Prostate gland (tissue), 2 donors: ENCODE measurements at regions not wholly inside any gene's neighbourhood (a gene's known extent, or its start where the extent isn't known, plus 50 kb on each side); places are given as distances from the start of the nearest gene placed in this dataset.

Source experiments
- CTCF ChIP-seq, 4 experiments: fragments of 200-600 bp in 2 of 4; fragments of 450-650 bp in 2 of 4; sonication (generic) in 2 of 4; IDR thresholded peaks; 1 replicate in 3 of 4; 2 replicates in 1 of 4; pipeline ENCODE4 v1.5.1; 2016 to 2019; ENCODE audit warnings: antibody characterized with exemption in 4 of 4, mild to moderate bottlenecking in 2 of 4, moderate library complexity in 2 of 4
- POLR2A ChIP-seq: fragments of 450-650 bp; IDR thresholded peaks from one replicate; pipeline ENCODE4 v1.6.1; 2016; ENCODE audit warnings: antibody characterized with exemption, mild to moderate bottlenecking

- no peak for TF ChIP-seq CTCF (IDR thresholded peaks at IDR 0.05)
- TF ChIP-seq POLR2A, result no peak
Measured at GRCh38 chr12:89928467-89928866, 219.8 kb upstream of the ATP2B1 start.
